ENCODE measurements at regions not wholly inside any gene's neighbourhood (a gene's known extent, or its start where the extent isn't known, plus 50 kb on each side); places are given as distances from the start of the nearest gene placed in this dataset.

DNA sequence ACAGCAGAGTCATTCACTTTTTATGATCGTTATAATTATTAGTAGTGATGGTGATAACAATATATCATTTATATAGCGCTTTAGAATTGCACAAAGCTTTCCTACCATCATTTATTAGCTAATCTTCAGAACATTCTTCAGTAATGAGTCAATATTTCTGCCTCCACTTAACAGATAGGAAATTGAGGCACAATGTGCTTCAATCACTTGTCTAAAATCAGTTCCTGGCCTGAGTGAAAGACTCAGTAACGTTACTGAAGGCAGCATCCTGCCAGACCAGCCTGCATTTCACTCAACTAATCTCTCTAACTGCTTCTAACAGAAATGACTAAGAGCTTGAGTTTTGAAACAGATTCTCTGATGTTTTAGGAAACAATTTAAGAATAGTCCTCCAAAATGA, 412.1 kb downstream of the MZT1 start:
- TF ChIP-seq, protein P1, sequence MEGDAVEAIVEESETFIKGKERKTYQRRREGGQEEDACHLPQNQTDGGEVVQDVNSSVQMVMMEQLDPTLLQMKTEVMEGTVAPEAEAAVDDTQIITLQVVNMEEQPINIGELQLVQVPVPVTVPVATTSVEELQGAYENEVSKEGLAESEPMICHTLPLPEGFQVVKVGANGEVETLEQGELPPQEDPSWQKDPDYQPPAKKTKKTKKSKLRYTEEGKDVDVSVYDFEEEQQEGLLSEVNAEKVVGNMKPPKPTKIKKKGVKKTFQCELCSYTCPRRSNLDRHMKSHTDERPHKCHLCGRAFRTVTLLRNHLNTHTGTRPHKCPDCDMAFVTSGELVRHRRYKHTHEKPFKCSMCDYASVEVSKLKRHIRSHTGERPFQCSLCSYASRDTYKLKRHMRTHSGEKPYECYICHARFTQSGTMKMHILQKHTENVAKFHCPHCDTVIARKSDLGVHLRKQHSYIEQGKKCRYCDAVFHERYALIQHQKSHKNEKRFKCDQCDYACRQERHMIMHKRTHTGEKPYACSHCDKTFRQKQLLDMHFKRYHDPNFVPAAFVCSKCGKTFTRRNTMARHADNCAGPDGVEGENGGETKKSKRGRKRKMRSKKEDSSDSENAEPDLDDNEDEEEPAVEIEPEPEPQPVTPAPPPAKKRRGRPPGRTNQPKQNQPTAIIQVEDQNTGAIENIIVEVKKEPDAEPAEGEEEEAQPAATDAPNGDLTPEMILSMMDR (IDR thresholded peaks at IDR 0.05), result no peak
- TF ChIP-seq POLR2A (IDR thresholded peaks at IDR 0.05), result no peak

Data from adrenal gland (tissue), 5 donors.